Fibroblast of lung (primary cell): ENCODE measurements at regions not wholly inside any gene's neighbourhood (a gene's known extent, or its start where the extent isn't known, plus 50 kb on each side); places are given as distances from the start of the nearest gene placed in this dataset.

Experiments used
- DNase-seq, 2 donors: peaks; one replicate each; pipeline versions ENCODE4 v3.0.0 to v3.0.0-alpha.2; 2010; ENCODE audit warnings: low read depth in 2 of 2
- H2AFZ ChIP-seq: 2 replicates; pipeline ENCODE4 v1.5.1; 2012; ENCODE audit warnings: low read length, control low read depth, inconsistent platforms
- H3K27ac ChIP-seq: 2 replicates; pipeline ENCODE4 v1.5.1; 2011; ENCODE audit warnings: low read length, control low read depth; ENCODE audit not compliant: insufficient read depth
- H3K27me3 ChIP-seq: 2 replicates; pipeline ENCODE4 v1.5.1; 2011; ENCODE audit warnings: mild to moderate bottlenecking, low read length; ENCODE audit not compliant: control insufficient read depth, insufficient read depth
- H3K36me3 ChIP-seq: 2 replicates; pipeline ENCODE4 v1.5.1; 2011; ENCODE audit warnings: low read length; ENCODE audit not compliant: control insufficient read depth, insufficient read depth
- H3K4me1 ChIP-seq: 2 replicates; pipeline ENCODE4 v1.5.1; 2011; ENCODE audit warnings: low read length; ENCODE audit not compliant: control insufficient read depth, insufficient read depth; ENCODE audit errors: extremely low read depth
- H3K4me2 ChIP-seq: 2 replicates; pipeline ENCODE4 v1.5.1; 2011; ENCODE audit warnings: low read length, control low read depth; ENCODE audit not compliant: insufficient read depth; ENCODE audit errors: extremely low read depth
- H3K4me3 ChIP-seq, 4 experiments: fragments of 200-600 bp in 1 of 4; sonication (generic) in 1 of 4; replicated peaks in 1 of 4; 2 replicates each; pipeline ENCODE4 v1.5.1; 2011 to 2016; ENCODE audit warnings: low read length in 4 of 4, low read depth in 3 of 4, mild to moderate bottlenecking in 3 of 4, control low read depth in 2 of 4, inconsistent platforms in 1 of 4, mixed read lengths in 1 of 4; ENCODE audit not compliant: insufficient read depth in 1 of 4; ENCODE audit errors: control extremely low read depth in 1 of 4
- H3K79me2 ChIP-seq: 2 replicates; pipeline ENCODE4 v1.5.1; 2012; ENCODE audit warnings: mild to moderate bottlenecking, low read length, inconsistent platforms; ENCODE audit not compliant: control insufficient read depth, insufficient read depth
- H3K9ac ChIP-seq: 2 replicates; pipeline ENCODE4 v1.5.1; 2011; ENCODE audit warnings: mild to moderate bottlenecking, low read length, control low read depth; ENCODE audit not compliant: insufficient read depth
- H3K9me3 ChIP-seq: 2 replicates; pipeline ENCODE4 v1.5.1; 2012; ENCODE audit warnings: low read depth, low read length; ENCODE audit not compliant: control insufficient read depth, insufficient read depth
- H4K20me1 ChIP-seq: 2 replicates; pipeline ENCODE4 v1.5.1; 2011; ENCODE audit warnings: low read length; ENCODE audit not compliant: control insufficient read depth, insufficient read depth; ENCODE audit errors: extremely low read depth
- CTCF ChIP-seq, 2 donors: IDR thresholded peaks in 1 of 2; conservative IDR thresholded peaks in 1 of 2; 1 replicate in 1 of 2; 2 replicates in 1 of 2; pipeline ENCODE4 v1.5.1; 2011 to 2012; ENCODE audit warnings: low read length in 2 of 2, control low read depth in 1 of 2, inconsistent platforms in 1 of 2, low read depth in 1 of 2, mild to moderate bottlenecking in 1 of 2
- EZH2 ChIP-seq: IDR thresholded peaks from 2 replicates; pipeline ENCODE4 v1.5.1; 2012; ENCODE audit warnings: low read length, control low read depth, mild to moderate bottlenecking; ENCODE audit errors: missing control alignments

DNA sequence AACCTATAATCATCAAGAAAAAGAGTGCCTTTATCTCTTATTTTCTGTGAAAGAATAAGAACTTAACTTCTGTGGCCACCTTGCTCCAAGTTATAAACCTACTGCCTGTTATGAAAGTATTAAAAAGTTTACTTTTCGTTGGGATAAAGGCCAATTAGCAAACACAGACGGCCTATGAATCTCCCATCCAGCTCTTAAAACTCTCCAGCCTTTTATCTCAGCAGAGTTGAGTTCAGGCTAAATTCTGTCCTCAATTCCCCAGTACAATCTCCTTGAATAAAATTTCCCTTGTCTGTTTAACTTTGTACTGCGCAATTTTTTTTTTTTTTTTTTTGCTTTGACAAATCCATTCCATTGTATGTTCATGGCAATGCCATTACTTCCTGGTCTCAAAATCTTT is 1058.4 kb downstream of the SLITRK5 start:
- Histone ChIP-seq H3K27ac (no peak overlapping the region), H3K9me3 (no peaks in the 10 kb centered on the region), H3K4me2 (no peak overlapping the region), H4K20me1 (no peaks in the 10 kb centered on the region), H3K4me1 (no peaks in the 10 kb centered on the region), H3K36me3 (no peaks in the 10 kb centered on the region), H2AFZ (no peak overlapping the region), H3K27me3 (no peaks in the 10 kb centered on the region), H3K79me2 (no peaks in the 10 kb centered on the region), H3K9ac (no peak overlapping the region), H3K4me3 (no peak overlapping the region)
- no peak for DNase-seq
- no peak for TF ChIP-seq EZH2

- H3K4me2 ChIP-seq, result no peak overlapping the region
- no peak overlapping the region for H2AFZ ChIP-seq
- H3K4me3 ChIP-seq, result no peak overlapping the region
- no peak overlapping the region for H3K27ac ChIP-seq
- no peaks in the 10 kb centered on the region for H3K79me2 ChIP-seq
- peak in 1 of 2 donors; percentile 28 for DNase-seq
- H3K4me1 ChIP-seq, result no peaks in the 10 kb centered on the region
- no peaks in the 10 kb centered on the region for H3K27me3 ChIP-seq
- no peaks in the 10 kb centered on the region for H3K36me3 ChIP-seq
- H3K9me3 ChIP-seq, result no peaks in the 10 kb centered on the region
- no peaks in the 10 kb centered on the region for H4K20me1 ChIP-seq
- TF ChIP-seq EZH2 (no peak), CTCF (conservative IDR thresholded peaks at IDR 0.05 in 1 of 2, IDR thresholded peaks at IDR 0.05 in 1 of 2; ENCODE audit: low read depth in 1 of 2, low read length in 2 of 2) (no peak)
- no peak overlapping the region for H3K9ac ChIP-seq
Measured at GRCh38 chr13:88736026-88736425, 1064.9 kb downstream of the SLITRK5 start.

DNA sequence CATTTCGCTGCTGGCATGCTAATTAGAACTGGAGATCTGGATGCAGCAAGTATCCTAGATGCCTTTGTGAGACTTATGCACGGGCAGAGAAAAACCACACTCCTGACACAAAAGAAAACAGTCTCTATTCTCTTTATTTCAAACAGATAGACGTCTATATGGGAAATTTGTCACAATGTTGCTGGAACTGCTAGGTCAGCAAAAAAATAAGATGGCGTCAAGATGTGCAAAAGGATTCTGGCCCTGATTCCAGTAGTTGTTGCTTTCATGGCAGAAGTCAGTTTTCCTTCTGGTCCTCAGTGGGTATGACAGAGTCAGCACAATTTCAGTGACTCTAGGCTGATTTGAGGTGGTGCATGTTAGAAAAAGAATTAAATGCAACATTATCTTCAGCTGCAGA is 1068.0 kb downstream of the SLITRK5 start:
- no peaks in the 10 kb centered on the region for H4K20me1 ChIP-seq
- H3K4me2 ChIP-seq, result no peak overlapping the region
- no peaks in the 10 kb centered on the region for H3K27me3 ChIP-seq
- H3K4me1 ChIP-seq, result no peaks in the 10 kb centered on the region
- H3K9me3 ChIP-seq, result no peaks in the 10 kb centered on the region
- no peak overlapping the region for H2AFZ ChIP-seq
- DNase-seq, result no peak
- H3K27ac ChIP-seq, result no peak overlapping the region
- H3K4me3 ChIP-seq, result no peak overlapping the region
- H3K79me2 ChIP-seq, result no peaks in the 10 kb centered on the region
- H3K9ac ChIP-seq, result no peak overlapping the region
- TF ChIP-seq CTCF (conservative IDR thresholded peaks at IDR 0.05 in 1 of 2, IDR thresholded peaks at IDR 0.05 in 1 of 2; ENCODE audit: low read depth in 1 of 2, low read length in 2 of 2) (no peak), EZH2 (no peak)
- H3K36me3 ChIP-seq, result no peaks in the 10 kb centered on the region

DNA sequence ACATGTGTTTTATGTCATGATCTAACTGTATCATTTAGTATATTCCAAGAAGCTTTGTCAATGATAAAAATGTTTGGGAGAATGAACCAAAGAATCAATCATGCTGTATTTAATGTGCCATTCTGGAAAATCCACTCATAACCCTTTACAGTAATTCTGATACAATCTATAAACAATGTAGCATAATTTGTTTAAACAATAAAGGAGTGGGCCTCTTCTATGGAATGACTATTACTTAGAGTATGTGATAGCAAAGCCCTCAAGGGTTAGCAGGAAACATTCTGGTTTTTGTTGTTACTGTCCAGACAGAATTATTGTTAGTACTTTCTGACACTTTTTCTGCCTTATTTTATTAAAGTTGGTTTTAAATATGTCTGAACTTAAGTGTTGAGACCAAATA is 1073.1 kb downstream of the SLITRK5 start:
- Histone ChIP-seq H3K4me1 (no peaks in the 10 kb centered on the region), H3K79me2 (no peaks in the 10 kb centered on the region), H3K4me2 (no peak overlapping the region), H2AFZ (no peak overlapping the region), H3K9ac (no peak overlapping the region), H3K27ac (no peak overlapping the region), H3K36me3 (no peaks in the 10 kb centered on the region), H3K4me3 (no peak overlapping the region), H3K27me3 (no peaks in the 10 kb centered on the region), H4K20me1 (no peaks in the 10 kb centered on the region), H3K9me3 (no peaks in the 10 kb centered on the region)
- TF ChIP-seq CTCF (conservative IDR thresholded peaks at IDR 0.05 in 1 of 2, IDR thresholded peaks at IDR 0.05 in 1 of 2; ENCODE audit: low read depth in 1 of 2, low read length in 2 of 2) (no peak), EZH2 (no peak)
- no peak for DNase-seq
